ENCODE measurements at regions not wholly inside any gene's neighbourhood (a gene's known extent, or its start where the extent isn't known, plus 50 kb on each side); places are given as distances from the start of the nearest gene placed in this dataset.

DNA sequence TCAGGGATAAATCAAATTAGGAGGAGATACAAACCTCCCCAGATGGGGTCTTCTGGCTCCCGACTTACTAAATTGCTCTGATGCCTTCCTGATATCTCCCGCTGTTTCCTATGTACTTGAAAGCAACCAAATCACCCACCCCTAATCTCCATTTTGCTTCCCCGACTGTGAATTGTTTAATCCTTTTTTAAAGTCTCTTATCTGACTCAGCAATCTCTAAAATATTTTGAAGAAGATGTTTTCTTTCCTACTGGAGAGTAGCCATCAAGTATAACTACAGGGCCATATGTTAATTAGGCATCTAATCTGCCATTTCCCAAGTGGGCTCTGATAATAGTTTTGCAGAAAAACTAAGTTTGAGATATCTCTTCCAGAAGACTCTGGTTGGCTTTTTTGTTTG, 365.2 kb upstream of the MAF start:
- TF ChIP-seq GATA3 (IDR thresholded peaks at IDR 0.05; ENCODE audit: low read depth, low read length) (no peak), GATA2 (IDR thresholded peaks at IDR 0.05; ENCODE audit: low read depth, low read length) (peak; percentile 37; the same call in 1 of the 2 replicates)
